HG03135 (cell line): ENCODE measurements at regions not wholly inside any gene's neighbourhood (a gene's known extent, or its start where the extent isn't known, plus 50 kb on each side); places are given as distances from the start of the nearest gene placed in this dataset.
"Not testable (repeated sequence)": the region's sequence is repeated elsewhere in the genome, so short reads cannot be mapped to it uniquely, and the experiment has no call there.

Experiments
- ATAC-seq: cut with Tn5 transposase; IDR thresholded peaks from one replicate; pipeline ENCODE4 v1.9.1; 2021; ENCODE audit warnings: mild to moderate bottlenecking, moderate library complexity; ENCODE audit not compliant: unreplicated experiment

- no peak for ATAC-seq
Observed at GRCh38 chr14:51341338-51341737, 101.3 kb downstream of the TMX1 start.

GRCh38 chr14:51342226-51342625 lies 102.2 kb downstream of the TMX1 start:
- ATAC-seq: no peak

GRCh38 chr14:51351997-51352396 lies 112.0 kb downstream of the TMX1 start:
- ATAC-seq: no peak

GRCh38 chr14:51353901-51354300 lies 113.9 kb downstream of the TMX1 start:
- no peak for ATAC-seq

GRCh38 chr14:51354846-51355245 lies 114.8 kb downstream of the TMX1 start:
- ATAC-seq: no peak

GRCh38 chr14:51356381-51356780 lies 116.3 kb downstream of the TMX1 start:
- no peak for ATAC-seq

GRCh38 chr14:51357250-51357649 lies 117.2 kb downstream of the TMX1 start:
- ATAC-seq: no peak

GRCh38 chr14:51360592-51360991 lies 120.5 kb downstream of the TMX1 start:
- no peak for ATAC-seq

- no peak for ATAC-seq
Observed at GRCh38 chr14:51365241-51365965, 125.4 kb downstream of the TMX1 start.

GRCh38 chr14:51366460-51366859 lies 126.4 kb downstream of the TMX1 start:
- ATAC-seq: not testable (repeated sequence)

- ATAC-seq: not testable (repeated sequence)
Observed at GRCh38 chr14:51366866-51367599, 127.0 kb downstream of the TMX1 start.

- ATAC-seq: no peak
Observed at GRCh38 chr14:51367600-51367931, 127.5 kb downstream of the TMX1 start.

- ATAC-seq: no peak
Observed at GRCh38 chr14:51368721-51369163, 128.7 kb downstream of the TMX1 start.

GRCh38 chr14:51369814-51370213 lies 129.8 kb downstream of the TMX1 start:
- no peak for ATAC-seq

- no peak for ATAC-seq
Observed at GRCh38 chr14:51370758-51371386, 130.8 kb downstream of the TMX1 start.

- not testable (repeated sequence) for ATAC-seq
Observed at GRCh38 chr14:51377186-51377585, 137.1 kb downstream of the TMX1 start.

- ATAC-seq: no peak
Observed at GRCh38 chr14:51382506-51382905, 142.5 kb downstream of the TMX1 start.

GRCh38 chr14:51386411-51386810 lies 146.4 kb downstream of the TMX1 start:
- ATAC-seq: no peak

- ATAC-seq: no peak
Observed at GRCh38 chr14:51386983-51387735, 147.1 kb downstream of the TMX1 start.

GRCh38 chr14:51392416-51392815 lies 152.4 kb downstream of the TMX1 start:
- ATAC-seq: no peak

GRCh38 chr14:51394384-51394783 lies 154.3 kb downstream of the TMX1 start:
- ATAC-seq: no peak
